ENCODE measurements at regions not wholly inside any gene's neighbourhood (a gene's known extent, or its start where the extent isn't known, plus 50 kb on each side); places are given as distances from the start of the nearest gene placed in this dataset.

DNA sequence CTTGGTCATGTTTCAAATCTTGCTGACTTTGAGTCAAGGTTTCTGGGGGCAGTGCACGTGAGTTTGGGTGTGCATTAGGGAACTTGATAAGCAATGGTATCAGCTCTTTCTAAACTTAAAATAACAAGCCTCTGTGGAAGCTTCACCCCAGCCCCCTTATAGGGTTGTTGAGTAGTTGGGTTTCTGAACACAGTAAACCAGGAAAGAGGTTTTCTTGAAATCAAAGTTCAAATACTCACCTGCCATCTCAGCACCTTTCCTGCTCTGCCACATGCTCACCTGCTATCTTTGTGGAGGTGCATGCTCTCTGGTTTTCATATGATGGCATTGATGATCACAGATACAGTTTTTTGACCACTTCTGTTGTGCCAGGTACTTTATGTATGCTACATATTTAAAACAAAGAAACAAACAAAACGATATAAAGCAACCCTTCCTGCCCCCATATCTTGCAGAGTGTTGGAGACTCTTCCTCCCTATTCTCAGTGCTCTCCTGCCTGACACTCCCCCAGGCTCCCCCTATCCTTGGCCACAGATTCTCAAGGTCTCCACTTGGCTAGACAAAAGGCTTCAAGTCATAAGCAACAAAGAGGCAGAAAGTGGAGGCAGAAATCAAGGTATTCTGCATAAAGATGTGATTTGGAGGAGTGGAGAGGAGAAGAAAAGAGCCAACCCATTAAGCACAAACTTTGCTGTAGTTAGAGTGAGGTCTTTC, 360.6 kb downstream of the CYRIA start:
- TF ChIP-seq, protein P1, sequence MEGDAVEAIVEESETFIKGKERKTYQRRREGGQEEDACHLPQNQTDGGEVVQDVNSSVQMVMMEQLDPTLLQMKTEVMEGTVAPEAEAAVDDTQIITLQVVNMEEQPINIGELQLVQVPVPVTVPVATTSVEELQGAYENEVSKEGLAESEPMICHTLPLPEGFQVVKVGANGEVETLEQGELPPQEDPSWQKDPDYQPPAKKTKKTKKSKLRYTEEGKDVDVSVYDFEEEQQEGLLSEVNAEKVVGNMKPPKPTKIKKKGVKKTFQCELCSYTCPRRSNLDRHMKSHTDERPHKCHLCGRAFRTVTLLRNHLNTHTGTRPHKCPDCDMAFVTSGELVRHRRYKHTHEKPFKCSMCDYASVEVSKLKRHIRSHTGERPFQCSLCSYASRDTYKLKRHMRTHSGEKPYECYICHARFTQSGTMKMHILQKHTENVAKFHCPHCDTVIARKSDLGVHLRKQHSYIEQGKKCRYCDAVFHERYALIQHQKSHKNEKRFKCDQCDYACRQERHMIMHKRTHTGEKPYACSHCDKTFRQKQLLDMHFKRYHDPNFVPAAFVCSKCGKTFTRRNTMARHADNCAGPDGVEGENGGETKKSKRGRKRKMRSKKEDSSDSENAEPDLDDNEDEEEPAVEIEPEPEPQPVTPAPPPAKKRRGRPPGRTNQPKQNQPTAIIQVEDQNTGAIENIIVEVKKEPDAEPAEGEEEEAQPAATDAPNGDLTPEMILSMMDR (IDR thresholded peaks at IDR 0.05; ENCODE audit: low read depth, low read length) = no peak
- no peak for DNase-seq (ENCODE audit: extremely low read depth, low read depth)

DNA sequence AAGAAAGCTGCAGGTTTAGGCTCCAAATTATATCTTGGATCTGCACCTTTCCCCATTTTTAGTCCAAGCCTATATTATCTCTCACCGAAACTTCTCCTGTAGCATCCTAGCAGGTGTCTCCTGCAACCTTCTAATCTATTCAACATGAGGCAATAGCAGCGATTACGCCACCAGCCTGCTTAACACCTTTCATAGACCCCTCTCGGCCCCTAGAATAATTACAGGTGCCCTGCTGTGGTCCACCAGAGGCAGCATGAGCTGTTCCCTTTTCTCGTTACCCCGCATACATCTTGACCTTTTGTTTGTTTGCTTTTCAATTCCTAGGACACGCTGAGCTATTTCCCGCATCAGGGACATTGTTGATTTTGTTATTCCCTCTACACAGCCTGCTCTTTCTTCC, 361.9 kb downstream of the CYRIA start:
- no peak for DNase-seq (ENCODE audit: extremely low read depth, low read depth)
- TF ChIP-seq, protein P1 (IDR thresholded peaks at IDR 0.05; ENCODE audit: low read depth, low read length) = no peak

DNA sequence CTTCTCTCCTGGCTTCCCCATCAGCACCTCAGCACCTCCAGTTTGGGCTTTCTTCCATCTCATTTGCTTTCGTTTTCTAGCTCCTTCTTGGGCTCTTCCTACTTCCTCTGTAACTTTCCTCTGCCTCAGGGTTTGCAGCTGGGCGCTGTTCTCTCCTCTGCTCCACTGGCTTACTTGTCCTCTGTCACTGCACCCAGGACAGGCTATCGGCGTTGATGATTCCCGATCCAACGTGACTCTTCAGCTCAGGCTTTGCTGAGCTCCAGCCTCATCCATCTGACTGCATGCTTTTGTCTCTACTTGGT, 362.4 kb downstream of the CYRIA start:
- TF ChIP-seq, protein P1 (IDR thresholded peaks at IDR 0.05; ENCODE audit: low read depth, low read length) = no peak
- DNase-seq (ENCODE audit: extremely low read depth, low read depth) = no peak

DNA sequence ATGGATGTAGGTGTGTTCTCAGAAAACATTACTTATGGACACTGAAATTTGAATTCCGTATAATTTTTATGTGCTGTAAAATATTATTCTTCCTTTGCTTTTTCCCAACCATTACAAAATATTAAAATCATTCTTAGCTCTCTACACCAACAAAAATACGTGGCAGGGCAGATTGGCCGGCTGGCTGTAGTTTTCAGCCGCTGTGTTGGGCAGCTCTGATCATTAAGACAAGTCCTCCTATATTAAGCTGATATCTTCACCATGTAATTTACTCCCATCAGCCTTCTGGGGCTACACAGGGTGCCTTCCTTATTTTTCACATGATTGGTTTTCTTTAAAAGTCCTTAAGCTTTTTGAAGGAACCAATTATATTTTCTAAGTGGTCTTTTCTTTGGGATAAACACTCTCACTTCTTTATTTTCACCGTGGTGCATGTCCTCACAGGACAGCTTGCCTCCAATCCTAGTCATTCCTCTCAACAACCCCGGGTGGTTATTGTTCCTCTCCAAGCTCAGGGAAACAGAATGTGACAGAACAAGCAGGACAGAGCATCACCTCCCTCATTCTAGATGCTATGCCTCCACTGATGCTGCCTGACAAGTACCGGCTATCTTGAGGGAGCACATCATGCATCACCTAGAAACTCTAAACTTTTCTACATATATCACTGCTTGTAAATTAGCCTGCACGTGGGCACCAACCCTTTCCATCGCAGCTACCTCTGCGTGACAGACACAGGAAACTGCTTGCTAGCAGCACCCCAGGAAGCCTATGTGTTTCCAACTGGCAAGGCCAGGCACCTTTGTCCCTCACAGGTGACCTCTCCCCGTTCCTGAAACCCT, 362.3 kb downstream of the MYCN start:
- no peak for DNase-seq (ENCODE audit: extremely low read depth, low read depth)
- TF ChIP-seq, protein P1 (IDR thresholded peaks at IDR 0.05; ENCODE audit: low read depth, low read length) = no peak

DNA sequence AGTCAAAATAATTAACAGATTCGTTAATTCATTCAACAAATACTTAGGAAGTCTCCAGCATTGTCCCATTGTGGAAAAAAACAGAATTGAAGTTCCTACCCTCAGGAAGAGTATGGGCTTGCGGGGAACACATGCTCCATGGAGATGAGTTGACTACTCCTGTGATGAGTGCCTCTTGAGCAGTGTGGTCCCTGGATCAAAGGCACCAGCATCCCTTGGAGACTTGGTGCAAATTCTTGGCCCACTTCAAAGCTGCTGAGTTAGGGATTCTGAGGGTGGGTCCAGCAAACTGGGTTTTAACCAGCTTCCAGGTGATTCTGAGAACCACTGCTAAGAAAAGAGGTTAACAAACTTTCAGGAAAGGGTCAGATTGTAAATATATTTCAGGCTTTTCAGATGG, 361.6 kb downstream of the MYCN start:
- DNase-seq (ENCODE audit: extremely low read depth, low read depth) = no peak
- TF ChIP-seq, protein P1 (IDR thresholded peaks at IDR 0.05; ENCODE audit: low read depth, low read length) = no peak

- TF ChIP-seq, protein P1 (IDR thresholded peaks at IDR 0.05; ENCODE audit: low read depth, low read length) = no peak
- no peak for DNase-seq (ENCODE audit: extremely low read depth, low read depth)
Measured at GRCh38 chr2:16298866-16299265, 358.5 kb downstream of the MYCN start.
